NK-92 treated with Interleukin-12 subunit alpha and Interleukin-12 subunit beta, amount 100 ng/mL, for 24 hours (cell line): ENCODE measurements at regions not wholly inside any gene's neighbourhood (a gene's known extent, or its start where the extent isn't known, plus 50 kb on each side); places are given as distances from the start of the nearest gene placed in this dataset.
"Not testable (repeated sequence)": the region's sequence is repeated elsewhere in the genome, so short reads cannot be mapped to it uniquely, and the experiment has no call there.

Experiments
- DNase-seq: peaks from one replicate; lab custom pipeline; 2025; lab: John Stamatoyannopoulos, UW

DNA sequence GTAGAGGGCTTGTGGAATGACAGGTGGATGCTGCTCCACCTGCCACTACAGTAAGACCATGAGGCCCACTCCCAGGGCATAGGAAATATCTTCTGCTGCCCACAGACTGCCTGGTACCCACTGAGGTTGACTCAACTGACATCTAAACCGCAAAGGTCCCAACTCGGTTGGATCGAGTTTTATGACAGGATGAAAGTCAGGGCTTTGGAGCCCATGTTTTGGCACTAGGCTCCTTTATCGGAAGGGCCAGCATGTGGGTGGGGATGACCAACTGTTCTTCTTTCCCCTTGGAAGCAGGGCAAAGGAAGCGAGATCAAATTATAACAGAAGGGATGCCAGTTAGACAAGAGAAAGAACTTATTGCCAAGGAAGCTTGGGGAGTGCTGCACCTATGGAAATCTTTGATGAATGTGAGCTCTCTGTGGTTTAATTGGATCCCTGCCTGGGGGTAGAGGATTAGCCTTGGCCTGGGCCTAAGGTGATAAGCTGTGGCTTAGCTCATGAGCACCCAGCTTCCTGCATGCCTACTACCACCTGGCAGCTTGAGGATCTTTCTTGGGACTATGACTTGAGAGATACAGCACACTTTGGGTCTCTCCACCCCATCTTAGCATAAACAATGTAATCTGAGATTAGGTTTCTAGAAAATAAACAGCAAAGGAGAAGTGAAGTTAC, 121.8 kb downstream of the KCNA5 start:
- DNase-seq, result no peak

DNA sequence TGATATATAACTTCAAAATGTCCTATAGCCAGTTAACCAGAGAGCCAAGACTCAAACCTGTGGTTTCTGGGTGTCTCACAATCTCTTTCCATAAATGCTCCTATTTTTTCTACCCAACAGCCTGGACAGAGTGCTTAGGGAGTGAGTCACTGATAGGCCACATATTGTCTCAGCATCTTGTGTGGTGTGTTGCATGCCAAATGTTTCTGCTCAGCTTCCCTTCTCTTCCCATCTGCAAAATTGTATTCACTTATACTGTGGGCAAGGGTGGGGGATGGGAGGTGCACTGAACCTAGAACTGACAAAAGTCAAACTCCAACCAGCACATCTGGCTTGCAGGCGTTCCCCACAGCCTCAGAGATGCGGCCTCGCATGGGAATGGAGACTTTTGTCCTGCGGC, 123.3 kb downstream of the KCNA5 start:
- no peak for DNase-seq

DNA sequence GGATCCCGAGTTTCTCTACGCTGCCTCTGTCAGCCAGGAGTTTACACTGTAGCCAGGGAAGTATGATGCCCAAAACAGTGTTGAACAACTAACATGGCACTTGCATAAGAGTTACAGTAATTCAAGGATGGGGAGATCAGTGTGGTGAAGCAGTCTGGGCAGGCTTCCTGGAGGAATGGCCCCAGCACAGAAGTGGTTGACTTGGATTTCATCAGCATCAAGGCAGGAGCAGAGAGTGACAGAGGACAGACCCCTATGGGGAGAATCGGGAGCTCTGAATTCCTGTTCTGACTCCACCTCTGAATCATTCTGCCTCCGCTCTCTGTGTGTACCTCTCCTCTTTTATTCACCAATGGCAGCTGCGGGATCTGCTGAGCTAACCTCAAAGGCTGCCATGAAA, 124.5 kb downstream of the KCNA5 start:
- DNase-seq, result no peak

DNA sequence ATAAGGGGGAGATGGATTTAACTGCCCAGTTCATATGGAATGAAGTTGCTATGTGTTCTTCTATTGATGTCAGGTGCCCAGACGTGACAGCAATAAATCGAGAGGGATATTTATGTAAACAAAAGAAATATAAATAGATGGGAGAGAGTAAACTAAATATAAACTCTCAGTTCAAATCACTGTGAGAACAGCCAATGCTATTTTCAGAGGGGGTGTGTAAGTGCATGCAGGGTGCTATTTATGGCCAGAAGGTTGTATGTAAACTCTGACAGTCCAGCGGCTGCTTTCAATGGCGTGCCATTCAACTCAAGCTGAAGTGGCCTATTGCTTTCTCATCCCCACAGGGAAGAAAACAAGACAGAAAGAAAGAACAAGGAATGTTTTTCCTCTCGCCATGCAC, 127.2 kb downstream of the KCNA5 start:
- DNase-seq, result no peak

DNA sequence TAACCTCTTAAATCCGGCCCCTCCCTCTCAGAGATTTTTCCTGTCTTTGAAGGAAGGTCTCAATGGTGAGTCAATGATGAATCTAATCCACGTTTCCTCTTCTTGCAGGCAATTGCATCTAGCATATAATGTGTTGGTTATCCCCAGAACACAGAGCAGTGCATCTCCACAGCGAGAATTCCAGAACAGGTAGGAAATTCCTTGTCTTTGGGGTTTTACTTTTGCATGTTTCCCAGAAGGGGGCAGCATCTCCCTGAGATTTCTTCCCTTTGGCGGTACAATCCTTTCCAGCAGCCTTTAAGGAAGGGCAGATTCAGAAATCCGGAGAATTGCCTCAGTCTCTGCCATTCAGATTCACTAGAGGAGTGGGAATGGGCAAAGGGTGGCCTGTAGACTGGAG, 128.0 kb downstream of the KCNA5 start:
- DNase-seq, result no peak

DNA sequence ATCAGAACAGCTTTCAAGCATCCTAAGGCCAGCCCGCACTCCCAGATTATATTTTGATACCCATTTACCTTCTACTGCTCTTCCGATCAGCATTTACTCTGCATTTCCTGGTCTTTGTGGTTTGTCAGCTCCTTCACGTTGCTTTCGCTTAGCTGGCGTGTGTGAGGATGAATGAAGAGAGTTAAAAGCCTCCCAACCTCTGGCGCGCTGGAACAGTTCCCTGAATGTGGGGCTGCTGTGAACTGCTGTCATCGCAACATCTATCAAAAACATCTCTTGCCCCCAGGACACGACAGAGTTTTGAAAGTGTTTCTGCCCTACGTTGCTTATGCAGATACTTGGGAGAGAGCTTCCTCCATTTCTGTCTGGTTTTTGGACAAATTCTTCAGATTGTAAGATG, 129.2 kb downstream of the KCNA5 start:
- no peak for DNase-seq

DNA sequence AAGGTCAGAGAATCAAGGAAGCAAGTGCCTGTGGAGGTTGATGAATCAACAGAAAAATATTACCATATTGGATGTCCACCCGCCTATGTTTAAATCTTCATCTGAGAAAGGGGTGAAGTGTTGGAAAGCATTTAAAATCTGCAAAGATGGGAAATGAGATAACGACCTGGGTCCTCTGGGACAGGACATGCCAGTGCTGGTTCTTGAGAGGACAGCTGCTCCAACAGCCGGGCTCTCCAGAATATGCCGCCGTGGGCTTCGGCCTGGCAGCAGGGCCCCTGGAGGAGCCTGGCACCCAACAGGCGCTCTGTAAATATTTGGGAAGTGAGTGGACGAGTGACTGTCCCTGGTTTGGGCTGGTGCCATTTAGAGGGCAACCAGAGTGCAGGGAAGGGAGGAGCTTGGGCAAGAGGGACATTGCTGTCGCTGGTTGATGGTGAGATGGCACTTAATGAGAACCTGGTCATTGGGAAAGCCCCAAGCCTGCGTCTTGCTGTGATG, 129.9 kb downstream of the KCNA5 start:
- DNase-seq, result no peak

DNA sequence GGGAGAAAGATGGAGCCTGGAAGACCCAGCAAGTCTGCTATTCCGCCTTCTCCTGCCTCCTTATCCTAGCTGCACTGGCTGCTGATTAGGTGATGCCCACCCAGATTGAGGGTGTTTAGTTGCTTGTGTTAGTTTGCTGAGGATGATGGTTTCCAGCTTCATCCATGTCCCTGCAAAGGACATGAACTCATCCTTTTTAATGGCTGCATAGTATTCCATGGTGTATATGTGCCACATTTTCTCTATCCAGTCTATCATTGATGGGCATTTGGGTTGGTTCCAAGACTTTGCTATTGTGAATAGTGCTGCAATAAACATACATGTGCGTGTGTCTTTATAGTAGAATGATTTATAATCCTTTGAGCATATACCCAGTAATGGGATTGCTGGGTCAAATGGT, 131.7 kb downstream of the KCNA5 start:
- DNase-seq, result not testable (repeated sequence)

DNA sequence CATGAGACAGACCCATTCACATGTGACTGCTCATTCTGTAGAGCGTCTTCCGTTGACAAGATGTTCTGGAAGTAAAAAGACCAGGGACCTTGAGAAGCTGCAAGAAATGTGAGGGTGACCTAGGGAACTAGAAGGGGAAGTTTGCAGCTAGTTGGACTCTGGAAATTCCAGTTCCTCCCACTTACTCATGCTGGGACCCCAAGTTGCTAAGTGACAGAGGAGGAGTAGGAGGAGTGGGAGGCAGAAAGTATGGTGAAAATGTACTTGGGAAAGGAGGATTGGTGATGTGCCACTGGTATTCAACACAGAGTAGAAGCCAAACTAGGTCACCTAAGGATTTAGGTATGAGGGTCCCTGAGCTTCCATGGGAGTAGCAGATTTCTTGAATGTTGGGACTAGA, 132.4 kb downstream of the KCNA5 start:
- no peak for DNase-seq

DNA sequence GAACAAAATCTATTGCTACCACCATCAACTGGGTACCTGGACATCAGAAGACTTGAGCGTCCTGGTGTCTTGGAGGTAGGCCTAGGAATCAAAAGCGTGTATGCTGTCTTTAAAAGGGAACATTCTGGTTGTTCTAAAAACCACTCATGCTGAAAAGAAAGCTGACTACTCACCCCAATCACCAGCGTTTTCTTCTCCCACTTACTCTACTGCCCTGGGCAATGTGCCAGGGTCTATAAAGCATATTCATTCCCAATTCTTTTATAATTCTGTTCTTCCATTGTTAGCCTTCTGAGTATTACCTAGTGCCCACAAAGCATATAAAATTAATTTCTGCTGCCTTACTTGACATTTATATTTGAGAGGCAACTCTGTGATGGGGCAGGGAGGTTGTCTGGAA, 133.4 kb downstream of the KCNA5 start:
- no peak for DNase-seq

DNA sequence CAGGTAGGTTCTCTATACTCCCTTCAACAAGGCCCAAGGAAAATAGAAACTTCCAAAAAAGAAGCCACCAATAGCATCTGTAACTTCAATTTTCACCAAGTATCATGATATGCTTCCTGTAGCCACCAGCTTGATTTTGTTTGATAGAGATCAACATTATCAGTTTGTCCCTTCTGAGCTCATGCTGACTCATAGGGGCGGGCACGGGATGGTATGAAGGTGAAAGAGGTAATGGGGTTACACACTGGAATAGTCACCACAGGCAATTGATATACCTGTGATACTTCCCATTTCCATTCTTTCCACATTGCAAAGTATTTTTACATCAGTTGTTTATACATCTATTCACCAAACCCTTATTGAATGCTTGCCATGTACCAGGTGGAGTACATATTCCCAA, 134.1 kb downstream of the KCNA5 start:
- DNase-seq, result no peak

DNA sequence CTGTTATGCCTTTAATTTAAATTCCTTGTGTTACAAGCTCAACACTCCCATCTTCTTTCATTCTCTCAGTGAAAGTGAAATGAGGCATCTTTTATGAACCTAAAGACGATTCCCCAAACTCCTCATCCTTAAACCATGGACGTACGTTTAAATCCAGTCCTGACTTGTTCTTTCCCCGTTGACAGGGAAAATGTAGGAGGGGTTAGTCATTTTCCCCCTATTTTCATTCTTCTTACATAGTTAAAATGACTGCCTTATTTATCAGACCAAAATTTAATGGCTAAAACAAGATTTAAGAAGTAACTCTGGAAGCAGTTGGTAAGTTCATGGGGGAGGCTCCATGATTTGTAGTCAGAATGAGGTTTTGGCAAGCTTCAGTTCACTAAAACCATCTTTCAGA, 134.9 kb downstream of the KCNA5 start:
- no peak for DNase-seq

DNA sequence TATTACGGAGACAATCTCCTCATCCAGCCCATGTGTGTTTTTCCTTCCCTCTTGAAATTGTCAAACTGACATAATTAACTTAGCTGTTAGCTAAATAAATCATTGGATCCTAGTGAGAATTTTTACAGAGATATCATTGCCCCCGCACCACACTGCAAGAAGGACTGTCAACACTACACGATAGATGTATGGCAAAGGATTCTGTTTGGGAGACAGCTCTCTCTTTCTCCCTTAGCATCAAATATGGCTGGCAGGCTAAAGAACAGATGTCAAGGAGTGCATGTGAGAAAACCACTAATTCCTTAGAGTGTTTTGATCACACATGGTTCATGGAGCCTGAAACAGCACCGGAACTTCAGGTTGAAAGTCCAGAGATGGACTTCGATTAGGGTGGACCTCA, 136.8 kb downstream of the KCNA5 start:
- no peak for DNase-seq

DNA sequence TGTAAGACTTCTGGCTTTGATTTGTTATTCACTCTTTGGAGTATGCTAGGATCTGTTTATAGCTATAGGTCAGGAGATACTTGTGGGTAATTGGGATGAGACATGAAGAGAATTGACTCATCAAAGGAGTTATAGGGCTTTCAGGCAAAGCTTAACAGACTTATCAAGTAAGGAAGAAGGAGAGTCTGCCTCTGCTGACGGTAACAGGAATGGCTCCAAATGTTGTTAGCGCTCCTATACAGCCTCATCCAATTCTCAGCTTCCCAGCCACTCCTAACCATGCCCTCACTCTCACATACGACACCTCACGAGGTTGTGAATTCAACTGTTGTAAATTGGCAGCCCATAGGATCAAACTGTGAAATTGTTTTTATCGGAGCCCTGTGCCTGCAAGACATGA, 140.5 kb downstream of the KCNA5 start:
- DNase-seq, result no peak

DNA sequence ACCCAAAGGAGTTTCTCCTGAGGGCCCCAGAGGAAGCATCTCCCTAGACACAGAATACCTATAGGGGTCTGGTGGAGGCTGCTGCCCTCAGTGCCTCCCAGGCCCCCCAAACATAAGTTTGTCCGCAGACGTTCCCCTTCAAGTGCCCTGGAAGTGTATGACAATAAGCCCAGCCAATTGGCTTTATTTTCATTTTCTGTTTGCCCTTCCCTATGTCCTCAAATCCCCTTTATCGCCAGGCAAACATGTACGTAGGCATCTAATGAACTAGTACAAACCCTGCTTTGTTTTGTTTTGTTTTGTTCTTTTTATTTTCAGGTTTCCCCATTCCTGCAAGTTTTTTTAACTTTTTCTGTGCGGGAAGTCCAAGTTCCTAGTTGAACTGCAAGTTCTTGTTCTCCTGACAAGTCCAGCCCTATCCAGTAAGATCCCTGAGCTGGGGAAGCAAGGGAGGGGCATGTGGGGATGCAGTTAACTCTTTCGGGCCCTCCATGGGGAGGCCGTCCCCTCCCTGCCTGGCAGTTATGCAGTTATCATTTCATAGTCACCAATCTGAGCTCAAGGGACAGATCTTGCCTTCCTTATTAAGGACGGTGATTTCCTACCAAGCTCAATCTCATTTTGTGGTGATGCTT, 141.9 kb downstream of the KCNA5 start:
- DNase-seq, result no peak

DNA sequence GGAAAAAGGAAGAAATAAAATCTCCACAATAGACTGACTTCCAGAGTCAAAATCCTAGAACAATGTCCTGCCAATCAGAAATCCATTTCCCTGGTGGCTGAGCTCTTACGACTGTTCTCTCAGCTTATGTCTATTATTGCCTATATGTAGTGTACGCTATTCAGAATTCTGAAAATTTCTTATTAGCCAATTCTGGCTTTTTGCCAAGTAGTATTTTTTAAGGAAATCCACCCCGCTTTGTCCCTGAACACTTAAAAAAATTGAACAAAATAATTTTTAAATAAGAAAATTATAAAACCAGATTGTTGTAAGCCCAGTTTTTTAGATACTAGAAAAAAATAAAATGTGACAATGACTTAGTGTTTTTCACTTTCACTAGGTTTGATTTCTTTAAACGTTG, 143.0 kb downstream of the KCNA5 start:
- no peak for DNase-seq

DNA sequence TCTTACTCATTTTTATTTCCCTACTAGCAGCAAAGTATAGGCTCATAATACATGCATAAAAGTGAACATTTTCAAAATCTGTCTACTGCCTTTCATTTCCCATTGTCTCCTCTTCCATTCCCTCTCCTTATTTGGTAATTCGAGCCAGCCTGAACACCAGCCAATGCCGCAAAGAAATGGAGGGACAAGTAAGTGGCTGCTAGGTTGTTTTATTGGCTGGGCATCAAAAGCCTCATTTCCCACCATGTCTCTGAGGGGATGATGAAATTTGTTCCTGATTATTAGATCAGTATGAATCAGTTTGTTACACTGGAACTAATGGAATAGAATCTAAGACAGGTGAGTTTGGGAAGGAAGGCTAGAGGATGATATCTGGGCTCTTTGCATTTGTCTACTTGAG, 143.5 kb downstream of the KCNA5 start:
- DNase-seq, result no peak

DNA sequence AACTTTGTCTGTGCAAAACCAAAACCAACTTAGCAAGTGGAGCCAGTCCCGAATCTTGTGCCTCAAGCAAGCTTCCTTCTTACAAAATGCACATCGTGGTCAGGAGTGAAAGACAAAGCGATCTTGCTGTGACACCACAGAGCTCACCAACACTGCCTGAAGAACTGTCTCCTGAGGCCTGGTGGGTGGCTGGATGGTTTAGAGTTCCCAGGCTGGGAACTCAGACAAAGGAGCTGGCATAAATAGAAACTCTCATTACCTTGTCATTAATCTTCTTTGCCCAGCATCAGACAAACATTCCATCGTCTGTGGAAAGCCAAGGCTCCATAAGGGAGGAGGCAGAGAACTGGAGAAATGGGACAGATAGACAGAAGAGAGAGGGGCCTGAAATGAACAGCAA, 144.8 kb downstream of the KCNA5 start:
- no peak for DNase-seq

DNA sequence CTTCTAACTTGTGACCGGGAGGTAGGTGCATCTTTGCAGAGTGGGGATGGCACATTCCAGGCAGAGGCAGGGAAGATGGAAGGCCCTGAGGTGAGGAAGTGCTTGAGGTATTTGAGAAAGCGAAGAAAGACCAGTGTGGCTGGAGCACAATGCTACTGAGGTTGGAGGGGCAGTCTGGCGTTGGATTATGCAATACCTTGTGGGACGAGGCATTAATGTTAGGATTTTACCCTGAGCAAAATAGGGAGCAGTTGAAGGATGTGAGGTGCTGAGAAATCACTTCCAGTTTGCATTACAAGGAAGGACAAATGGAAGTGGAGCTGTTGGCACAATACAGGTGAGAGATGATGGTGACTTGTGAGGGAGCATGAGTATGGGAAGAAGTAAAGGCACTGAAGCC, 145.5 kb downstream of the KCNA5 start:
- DNase-seq, result no peak

DNA sequence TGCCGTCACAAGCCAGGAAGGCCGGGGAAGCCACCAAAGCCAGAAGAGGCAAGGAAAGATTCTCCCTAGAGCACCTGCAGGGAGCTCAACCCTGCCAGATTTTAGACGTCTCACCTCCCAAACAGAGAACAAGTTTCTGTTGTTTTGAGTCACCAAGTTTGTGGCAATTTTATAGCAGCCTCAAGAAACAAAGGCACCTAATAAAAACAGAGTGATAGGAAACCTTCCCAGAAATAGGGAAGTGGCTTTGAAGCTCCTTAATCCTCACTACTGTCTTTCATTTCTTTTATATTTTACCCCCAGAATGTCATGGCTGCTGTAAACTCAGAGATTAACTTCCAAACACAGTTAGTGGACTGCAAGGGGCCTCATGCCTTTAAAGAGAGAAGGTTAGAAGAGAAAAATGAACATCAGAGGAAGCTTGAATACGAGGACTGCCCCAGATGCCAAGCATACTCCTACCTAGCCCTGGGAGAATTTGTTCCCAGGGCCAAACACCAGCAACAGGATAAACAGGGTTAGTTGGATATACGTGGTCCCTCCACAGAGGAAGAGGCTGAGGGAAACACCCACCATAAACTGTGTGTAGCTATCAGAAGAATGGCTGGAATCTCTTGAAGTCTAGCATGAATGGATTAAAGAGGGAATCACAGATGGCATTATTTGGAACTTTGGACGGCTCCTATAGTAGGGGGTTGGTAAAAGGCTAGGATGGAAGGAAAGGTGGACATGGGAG, 148.3 kb downstream of the KCNA5 start:
- no peak for DNase-seq

DNA sequence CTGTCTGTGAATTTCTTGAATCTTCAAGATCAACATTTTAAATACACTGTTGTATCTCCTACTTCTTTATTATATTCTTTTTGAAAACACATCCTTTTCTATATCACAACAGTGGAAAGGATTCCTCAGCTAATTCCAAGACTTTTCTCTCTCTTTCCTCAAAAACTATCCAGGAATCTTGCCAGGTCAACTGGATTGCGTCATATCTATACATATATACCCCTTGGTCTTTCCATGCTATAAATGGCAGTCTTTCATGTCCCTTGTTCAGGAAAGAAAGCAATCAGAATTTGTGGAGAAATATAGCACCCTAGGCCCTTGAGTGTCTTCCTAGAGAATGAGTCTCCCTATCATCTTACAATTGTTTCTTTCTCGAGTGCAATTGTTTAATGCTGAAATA, 149.0 kb downstream of the KCNA5 start:
- DNase-seq, result no peak

DNA sequence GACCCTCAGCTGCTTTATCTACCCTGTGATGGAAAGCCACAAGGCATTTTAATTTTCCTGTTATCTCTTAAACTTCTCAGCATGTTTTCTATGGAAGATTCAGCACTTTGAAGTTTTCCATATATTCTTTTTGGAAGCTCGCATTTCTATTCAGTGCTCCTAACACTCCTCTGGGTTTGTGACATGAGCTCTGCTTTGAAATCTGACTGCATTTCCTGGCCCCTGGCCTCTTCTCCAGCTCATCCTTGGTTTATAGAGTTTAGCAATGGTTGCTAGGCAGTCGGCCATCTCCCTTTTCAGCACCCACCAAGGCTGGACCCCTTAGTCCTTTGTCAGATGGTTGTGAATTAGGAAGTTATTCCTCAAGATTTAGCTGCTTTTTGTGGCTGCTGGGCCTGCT, 150.6 kb downstream of the KCNA5 start:
- no peak for DNase-seq

DNA sequence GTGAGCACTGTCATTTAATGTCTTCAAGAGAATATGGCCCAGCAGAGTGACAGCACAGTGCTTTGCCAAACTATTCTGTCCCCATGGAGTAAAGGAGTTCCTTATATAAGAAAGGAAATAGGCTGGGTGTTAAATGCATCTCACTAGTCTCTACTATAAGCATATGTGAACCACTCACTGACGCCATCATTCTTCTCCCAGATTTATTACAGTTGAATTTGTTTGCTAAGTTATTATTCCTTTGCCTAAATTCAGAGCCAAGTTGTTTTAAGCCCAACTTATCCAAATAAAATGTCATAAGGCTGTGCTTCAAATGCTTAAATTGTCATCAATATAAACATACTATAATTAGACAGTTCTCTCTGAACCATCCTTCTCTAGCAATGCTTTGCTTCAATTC, 151.6 kb downstream of the KCNA5 start:
- DNase-seq, result no peak
